Esophagus mucosa (tissue), 1 donor: ENCODE measurements at regions not wholly inside any gene's neighbourhood (a gene's known extent, or its start where the extent isn't known, plus 50 kb on each side); places are given as distances from the start of the nearest gene placed in this dataset.

Source experiments
- ATAC-seq: fragments of 200-7000 bp; cut with Tn5 transposase; one replicate; pipeline ENCODE4 v1.9.1; 2020
- donor health status: DM: yes; HTN: yes; CAD: no.

DNA sequence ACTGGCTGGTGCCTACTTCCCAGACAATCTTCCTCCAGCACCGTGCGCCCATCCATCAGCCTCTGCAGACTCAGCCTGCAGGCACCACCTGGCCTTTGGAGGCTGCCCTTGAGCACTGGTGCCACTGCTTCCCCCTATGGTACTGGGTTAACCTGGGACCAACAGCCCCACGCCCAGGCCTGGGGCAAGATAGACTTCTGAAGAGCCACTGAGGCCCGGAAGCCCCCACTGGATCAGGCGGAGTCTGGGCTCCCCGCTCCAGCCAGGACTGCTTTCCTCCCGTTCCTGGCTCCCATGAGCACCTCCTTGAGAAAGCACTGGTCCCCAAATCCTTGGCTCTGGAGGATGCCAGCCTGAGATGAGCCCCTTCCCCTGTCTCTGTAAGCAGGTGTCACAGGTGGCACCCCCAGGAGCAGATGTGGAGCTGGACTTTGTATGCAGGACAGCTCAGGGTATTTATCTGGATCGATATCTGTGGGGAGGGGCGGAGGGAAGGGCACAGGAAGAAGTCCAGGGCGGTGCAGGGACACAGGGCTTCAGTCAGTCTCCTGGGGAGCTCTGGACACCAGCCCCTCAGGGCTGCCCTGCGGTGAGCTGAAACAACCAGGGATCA is 206.5 kb upstream of the PPP2R2D start:
- ATAC-seq, result no peak

DNA sequence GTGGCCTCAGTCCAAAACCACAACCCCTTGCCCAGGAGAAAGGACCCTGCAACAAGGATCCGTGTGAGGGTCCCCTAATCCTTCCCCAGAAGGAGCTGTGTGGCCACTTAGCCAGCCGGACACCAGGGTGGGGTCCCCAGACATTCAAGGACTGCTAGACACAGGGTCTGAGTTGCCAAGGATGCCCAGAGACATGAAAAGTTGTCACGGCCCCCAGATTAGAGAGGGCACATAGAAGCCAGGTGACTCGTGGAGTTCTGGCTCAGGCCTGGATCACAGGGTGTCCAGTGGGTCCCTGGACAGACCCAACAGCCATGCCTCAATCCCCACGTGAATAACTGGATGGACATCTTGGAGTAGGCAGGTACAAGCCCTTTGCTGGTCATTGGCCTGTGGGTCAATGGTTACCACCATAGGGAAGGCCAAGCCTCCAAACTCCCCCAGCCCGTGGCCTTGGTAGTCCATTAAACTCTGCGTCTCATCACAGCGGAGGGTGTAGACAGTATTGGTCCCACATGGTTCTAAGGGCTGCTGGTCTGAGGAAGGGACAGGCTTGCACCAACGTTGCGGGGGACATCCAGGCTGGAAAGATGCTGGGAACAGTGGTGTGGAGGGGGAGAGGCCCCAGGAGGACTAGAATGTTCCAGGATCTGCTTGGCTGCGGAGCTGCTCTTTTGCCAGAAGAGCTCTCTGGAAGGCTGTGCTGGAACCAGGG is 205.9 kb upstream of the PPP2R2D start:
- ATAC-seq, result no peak

DNA sequence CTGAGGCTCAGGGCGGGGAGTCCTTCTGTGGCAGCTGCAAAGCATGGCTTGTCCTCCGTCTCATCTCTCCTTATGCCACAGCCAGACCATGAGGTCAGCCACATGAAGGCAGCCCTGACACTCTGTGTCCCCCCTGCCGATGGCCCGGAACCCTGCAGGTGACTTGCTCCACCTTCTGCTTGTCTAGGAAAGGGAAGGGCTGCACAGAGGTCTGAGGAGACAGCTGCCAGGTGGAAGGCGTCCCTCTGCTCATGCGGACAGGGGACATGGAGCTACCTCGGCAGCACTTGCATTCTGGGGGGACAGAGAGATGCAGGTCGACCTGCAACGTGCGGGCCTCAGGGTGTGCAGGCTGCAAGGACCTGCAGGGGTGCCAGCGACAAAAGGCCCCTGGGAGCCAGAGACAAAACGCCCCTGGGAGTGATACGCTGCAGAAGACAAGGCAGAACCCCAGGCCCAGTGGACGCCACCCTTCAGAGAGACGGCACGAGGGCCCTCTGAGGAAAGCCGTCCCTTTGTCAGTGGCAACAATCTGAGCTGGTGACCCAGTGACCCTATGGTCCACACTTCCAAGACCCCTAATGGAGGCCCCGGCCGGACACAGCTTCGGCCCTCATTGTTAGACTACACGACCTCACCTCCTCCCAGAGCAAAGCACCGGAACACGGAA is 205.2 kb upstream of the PPP2R2D start:
- ATAC-seq, result no peak

DNA sequence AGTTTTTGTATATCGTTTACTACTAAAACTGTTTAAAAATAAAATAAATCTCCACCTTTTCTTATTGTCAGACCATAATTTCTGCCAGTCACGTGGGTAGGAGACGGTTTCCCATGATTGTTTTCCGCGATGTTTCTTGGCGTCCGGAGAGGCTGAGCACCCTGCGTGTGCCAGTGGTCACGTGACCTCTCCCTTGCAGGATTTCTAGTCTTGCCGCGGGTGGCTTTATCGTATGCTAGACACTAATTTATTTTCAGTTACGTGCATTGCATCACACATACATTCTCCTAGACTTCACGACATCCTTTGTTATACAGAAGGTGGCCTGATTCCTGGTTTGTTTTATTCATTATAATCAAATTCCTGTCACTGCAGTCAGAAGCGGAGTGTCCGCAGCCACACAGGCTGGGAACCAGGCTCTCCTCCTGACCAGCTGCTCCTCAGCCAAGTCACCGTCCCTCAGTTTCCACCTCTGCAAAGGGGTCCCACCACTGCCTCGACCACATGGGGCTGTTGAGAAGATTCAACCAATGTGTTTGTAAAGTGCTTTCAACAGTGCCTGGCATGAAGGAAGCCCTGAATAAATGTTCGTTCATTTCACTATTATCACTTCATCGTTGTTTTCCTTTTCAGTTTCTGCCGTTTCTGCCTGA is 203.2 kb upstream of the PPP2R2D start:
- ATAC-seq, result no peak

DNA sequence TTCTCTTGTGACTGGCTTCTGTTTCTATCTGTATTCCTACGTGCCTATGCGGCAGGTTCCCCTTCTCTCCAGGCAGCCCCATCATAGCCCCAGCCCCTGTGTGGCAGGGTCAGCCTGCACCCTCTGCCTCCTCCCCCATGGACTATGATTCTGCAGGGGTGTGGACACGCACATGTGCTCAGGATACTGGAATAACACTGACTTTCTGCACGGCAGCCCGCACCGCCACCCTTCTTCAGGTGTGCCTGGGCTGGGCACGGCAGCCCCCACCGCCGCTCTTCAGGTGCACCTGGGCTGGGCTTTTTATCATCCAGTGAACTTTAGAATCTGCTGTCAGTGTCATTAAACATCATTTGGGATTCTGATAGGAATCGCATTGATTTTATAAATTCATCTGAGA is 202.6 kb upstream of the PPP2R2D start:
- ATAC-seq, result no peak

DNA sequence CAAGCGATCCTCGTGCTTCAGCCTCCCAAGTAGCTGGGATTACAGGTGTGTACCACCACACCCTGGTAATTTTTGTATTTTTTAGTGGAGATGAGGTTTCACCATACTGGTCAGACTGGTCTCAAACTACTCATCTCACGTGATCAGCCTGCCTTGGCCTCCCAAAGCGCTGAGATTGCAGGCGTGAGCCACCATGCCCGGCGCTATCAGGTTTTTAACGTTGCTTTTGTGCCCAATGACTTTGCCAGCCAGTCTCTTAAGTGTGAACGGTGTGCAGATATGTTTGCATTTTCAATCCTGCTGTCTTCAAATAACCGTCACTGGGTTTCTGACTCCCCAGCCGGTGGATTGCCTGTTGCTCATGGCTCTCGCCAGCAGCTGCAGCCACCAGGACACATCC is 201.8 kb upstream of the PPP2R2D start:
- no peak for ATAC-seq

DNA sequence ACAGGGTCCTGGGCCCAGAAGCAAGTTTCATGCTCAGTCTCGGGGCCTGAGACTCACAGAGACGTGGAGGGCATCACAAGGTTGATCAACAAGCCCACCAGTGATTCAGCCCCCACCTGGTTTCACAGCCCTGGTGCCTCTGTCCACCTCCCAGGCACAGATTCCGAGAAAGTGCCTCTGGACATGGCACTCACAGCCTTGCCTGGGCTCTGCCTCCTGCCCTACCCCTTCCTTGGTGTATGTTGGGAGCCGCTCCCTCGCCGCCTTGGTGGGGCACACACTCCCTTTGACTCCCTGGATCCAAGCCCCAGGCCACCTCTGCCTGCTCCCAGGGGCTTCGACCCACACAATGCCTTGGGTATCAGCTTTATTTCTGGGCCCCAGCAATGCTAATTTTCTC is 200.8 kb upstream of the PPP2R2D start:
- ATAC-seq, result no peak

DNA sequence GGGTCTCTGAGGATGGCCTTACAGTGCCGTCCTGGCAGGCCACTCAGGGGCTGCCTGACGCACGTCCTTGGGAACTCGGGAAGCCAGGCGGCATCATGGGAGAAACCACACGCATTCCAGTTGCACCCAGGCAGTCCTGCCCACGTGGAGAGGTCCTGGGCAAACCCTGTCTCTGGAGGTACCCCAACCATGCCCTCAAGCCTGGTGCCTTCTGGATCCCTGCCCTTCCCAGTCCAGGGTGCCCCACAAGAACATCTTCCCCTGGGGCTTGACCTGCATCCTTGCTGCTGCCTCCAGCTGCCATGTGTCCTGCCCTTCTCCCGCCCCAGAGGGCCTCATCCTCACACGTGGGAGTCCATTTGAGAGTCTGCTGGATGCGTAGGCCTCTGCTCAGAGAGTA is 200.3 kb upstream of the PPP2R2D start:
- no peak for ATAC-seq

DNA sequence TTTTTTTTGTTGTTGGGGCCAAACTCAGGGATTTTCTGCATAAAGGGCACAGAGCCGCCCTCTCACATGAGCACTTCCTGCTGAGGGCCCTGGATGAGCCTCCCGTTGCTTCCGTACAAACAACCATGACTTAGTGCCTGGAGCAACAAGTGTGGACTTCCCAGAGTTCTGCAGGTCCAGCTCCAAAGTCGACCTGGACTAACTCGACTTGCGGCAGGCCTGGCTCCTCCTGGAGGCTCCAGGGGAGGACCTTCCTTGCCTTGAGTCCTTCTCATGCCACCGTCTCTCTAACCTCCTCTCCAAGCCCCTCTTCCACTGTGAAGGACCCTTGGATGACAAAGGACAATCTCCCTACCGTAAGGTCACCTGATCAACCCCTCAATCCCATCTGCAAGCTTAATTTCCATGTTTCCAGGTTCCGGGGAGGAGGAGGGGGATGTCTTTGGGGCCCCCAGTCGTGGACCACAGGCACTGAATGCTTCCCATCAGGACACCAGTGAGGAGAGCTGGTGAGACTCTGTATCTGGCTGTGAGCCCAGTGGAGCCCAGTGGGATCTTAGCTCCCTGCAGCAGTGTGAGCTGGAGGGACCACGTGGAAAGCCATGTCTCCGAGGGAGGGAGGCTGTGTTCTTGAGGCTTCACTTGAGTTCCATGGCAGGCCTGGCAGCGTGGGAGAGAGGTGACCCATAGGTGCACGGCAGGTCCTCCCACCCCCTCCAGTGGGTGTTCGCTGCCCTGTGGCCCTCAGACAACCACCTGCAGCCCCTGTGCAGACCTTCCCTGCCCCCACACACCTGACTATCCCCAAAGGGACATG is 199.5 kb upstream of the PPP2R2D start:
- ATAC-seq, result no peak

DNA sequence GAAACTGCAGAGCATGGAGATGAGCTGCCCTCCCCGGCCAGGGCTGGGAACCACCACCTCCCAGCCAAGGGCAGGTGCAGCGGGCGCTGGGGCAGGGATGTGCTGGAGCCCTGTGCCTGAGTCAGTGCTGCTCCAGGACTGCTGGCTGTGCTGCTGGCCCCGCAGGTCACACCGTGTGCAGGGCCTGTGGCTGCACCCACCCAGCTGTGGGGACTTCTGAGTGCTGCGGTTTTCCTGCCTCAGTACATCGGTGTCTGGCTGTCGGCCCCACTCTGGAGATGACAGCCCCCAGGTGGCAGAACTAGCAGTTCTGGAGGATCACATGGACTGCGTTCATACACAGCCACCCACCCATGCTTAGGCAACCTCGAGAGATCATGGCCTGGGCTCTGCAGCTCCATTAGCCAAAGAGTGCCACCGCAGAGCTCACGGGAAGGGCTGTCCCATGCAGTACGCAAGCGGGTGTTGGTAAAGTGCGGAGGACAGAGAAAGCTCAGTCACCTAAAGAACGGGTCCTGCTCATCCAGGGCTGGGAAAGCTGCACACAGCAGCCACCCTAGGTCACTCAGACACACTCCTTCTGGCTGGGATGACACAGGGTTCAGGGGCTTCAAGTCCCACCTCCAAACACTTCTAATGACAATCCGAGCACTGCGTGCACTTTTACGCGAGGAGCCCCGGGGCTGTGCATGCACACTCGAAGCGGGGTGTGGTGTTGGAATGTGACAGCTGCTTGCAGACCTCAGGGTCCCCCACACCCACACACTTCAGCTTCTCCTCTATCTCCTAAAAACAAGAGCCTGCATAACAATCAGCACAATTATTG is 198.1 kb upstream of the PPP2R2D start:
- ATAC-seq, result no peak

DNA sequence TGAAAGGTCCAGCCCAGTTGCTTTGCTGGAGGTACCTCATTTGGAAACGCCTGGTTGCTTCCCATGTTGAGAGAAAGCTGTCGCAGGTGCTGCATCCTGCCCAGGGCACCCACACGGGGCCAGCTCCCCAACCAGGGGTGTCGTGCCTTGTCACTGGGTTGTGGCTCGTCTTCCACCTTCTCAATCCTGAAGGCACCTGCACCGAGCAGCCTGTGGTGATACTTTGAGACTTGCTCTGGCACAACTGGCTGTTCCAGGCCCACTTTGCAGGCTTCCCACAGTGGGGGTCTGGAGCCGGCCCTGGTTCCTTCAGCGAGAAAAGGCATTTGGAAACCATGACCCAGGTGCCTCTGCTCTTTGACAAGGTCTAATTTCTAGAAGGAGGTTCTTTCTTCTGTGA is 197.3 kb upstream of the PPP2R2D start:
- no peak for ATAC-seq

DNA sequence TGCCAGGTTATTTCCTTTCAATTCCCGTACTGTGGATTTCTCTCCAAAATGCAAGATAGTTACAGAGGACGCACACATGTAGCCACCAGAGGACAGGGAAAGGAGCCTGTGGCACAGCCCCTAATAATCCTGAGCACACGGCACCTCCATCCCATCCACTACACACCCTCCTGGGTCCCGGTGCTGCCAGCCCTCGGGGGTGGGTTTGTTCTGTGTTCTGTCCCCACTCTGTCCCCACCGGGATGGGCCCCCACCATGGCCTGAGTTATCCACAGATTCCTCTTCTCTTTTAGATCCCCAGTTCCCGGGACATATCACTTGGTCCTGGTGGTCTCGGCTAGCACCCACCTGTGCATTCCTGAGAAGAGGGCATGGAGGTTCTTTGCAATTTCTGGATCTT is 196.9 kb upstream of the PPP2R2D start:
- ATAC-seq, result no peak

DNA sequence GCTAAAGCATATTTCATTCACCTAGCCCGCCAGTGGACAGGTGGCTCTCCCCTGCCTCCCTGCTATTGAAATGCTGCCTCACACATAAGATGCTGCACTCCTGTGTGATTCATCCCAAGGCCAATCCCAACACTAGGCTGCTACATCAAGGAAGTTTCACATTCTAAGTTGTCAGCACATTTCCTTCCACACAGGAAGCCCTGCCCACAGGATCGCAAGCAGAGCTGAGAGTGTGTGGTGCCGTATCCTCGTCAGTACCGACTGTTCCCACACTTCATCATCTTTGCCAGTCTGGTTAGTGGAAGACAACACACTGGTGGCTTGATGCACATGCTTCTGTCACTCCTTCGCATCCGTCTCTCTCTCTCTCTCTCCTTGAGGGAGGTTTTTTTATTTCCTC is 194.3 kb upstream of the PPP2R2D start:
- no peak for ATAC-seq

DNA sequence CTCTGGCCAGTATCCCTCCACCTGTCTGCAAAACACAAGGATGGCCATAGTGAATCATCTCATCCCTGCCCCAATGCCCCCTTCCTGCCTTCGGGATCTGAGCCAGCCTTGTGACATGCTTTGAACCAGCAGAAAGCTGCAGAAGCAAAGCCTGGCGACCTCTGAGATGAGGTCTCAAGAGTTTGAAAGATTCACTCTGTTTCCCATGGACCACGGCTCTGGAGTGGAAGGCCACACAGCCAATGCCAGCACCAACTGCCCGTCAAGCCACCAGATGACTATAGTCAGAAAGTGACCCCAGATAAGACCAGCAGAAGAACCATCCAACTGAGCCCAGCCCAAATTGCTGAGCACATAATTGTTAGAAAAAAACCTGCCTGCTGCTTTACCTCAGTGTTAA is 193.9 kb upstream of the PPP2R2D start:
- no peak for ATAC-seq

DNA sequence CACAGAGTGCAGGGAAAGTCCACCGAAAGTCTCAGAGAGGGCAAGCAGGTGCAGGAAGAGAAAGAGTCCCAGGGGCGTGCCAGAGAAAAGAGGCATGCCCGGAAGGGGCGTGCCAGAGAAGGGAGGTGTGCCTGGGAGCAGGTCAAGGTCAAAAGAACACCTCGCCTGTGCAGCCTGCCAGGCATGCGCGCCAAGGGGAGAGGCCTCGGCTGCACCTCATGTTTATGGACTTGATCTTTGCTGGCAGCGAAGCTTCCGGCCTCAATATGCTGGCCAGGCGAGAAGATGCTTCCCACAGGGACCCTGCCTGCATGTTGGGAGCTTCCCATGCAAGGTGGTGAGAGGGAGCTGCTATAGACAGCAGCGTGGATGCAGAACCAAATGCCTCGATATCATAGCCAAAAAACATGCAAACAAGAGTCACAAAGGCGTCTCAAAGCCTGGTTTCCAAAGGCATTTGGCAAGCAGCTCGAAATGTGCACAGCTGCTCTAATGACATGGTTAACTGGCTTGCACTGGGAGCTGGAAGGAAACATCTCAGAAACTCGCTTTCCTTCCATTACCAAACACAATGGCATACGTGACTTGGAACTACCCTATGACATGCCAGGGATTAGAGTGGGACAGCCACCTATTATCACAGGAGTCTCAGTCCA is 192.5 kb upstream of the PPP2R2D start:
- ATAC-seq, result no peak

DNA sequence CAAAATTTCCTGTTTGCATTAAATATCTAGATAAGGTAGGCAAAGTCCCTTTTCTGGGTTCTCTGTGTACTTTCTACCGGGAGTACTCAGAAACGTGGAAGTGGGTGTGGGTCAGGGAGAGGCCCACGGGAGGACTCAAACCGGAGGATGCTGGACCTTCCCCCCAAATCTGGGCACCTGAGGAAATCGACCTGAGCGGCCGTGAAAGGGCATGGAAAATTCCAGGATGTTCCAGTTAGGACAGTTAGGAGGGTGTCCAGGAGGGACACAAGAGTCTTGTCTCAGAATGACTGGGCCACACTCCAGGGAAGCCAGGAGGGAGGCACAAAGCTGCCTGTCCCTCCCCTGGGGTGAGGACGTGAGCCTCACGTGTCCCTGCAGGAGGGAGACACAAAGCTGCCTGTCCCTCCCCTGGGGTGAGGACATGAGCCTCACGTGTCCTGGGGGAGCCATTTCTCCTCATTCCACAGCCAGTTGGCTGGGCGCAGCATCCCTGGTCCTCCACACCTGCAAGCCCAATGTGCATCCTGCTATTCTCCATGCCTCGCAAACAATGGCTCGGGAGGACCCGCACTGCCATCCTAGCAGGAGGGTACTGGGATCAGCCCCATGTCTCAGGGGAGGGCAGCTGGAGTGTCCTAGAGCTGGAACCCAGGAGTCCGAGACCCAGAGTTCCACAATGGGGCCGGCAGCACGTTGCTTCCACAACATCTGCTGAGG is 190.5 kb upstream of the PPP2R2D start:
- no peak for ATAC-seq

DNA sequence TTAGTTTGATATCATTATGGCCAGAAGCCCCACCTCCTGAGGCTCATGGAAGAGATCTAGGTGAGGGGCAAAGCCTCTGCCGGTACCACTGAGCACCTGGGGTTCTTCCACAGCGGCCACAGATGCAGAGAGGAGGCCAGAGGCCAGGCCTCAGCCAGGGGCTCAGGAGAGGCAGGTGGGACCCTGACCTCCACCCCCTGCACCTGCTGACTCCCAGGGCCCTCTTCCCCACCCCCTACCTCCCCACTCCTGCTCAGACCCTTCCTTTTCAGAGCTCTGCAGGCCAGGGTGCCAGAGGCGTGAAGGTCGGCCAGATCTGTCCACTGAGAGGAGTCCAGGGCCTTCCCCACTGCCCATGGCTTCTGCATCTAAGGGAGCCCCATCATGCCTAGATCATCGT is 178.7 kb upstream of the PPP2R2D start:
- ATAC-seq, result no peak

DNA sequence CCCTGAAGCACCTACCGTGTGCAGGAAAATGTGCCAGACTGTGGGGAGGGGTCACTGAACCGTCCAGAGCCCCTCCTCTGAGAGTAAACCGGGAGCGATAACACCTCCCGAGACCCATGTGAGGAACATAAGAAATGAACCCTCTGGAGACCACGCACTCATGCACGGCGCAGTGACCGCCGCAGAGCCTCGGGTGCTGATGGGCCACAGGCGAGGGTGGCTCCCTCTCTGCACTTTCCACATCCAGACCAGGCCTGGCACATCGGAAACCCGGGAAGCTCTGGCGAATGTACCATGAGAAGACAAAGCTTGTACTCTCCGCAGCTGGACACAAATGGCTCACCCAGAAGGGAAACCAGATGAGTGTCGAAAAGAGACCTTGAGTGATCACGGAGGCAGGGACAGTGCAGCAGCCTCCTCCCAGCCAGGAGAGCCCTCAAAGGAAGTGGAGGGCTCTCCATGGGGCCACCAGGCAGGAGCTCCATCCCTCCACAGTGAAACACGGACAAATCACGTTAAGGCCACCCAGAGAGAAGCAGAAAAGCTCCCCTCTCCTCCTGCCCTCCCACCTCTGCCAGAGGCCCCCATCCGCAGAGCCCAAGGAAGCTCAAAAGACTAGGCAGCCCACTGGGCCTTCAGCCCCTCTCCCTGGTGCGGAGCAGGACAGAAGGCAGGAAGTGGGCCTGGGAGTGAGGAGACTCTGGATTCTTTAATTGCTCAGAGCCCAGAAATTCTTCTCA is 178.1 kb upstream of the PPP2R2D start:
- ATAC-seq, result no peak

DNA sequence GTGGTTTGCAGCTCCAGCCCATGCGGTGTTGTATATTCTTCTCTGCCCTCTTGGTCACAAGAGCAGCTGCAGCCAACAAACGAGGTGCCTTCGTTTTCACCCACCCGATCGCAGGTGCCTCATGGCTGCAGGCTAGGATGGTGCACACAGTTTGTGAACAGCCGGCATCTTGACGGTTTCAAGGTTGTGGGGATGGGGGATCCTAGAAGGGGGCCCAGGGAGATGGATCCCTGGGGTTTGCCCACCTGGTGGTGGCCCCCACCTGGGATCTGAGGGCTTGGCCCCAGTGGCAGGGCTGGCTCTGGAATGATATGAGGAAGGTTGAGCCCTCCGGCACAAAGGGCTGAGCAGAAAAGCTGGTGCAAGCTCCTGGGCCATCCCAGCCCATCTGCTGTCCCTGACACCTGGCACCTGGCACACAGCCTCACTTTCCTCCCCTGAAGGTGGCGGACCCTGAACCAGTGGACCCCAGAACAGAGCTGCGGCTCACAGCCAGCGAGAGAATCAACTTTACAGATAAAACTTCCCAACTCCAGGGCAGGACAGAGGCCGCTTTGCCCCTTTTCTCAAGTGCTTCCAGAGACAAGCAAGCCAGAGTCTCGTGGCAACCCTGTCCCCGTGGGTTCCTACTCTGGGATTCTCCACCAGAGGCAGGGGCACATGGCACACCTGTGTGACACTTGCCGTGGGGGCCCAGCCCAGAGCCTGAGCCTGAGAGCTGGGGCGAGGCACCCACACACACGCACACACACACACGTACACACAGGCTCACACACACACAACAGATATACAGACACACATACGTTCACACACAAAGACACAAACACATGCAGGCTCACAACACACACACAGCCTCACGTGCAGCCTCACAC is 177.3 kb upstream of the PPP2R2D start:
- ATAC-seq, result no peak
